ENCODE measurements at regions not wholly inside any gene's neighbourhood (a gene's known extent, or its start where the extent isn't known, plus 50 kb on each side); places are given as distances from the start of the nearest gene placed in this dataset.

DNA sequence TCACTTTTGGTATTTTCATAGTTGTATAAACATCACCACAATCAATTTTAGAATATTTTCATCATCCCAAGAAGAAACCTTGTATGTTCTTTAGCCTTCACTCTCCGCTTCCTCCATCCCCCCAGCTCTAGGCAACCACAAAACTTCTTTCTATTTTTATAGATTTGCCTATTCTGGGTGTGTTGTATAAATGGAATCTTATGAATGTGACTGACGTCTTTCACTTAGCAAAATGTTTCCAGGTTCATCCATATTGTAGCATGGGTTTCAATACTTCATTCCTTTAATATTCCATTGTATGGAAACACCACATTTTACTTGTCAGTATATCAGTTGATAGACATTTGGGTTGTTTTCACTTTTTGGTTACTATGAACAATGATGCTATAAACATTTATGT lies 335.8 kb upstream of the GOLIM4 start:
- H3K4me1 ChIP-seq (ENCODE audit: insufficient read depth, low read length) = no peaks in the 10 kb centered on the region
- POLR2A ChIA-PET = no interaction called here
- FAIRE-seq = no peak
- no peak for ATAC-seq
- TF ChIP-seq ZNF543 (CRISPR knock-in tag; IDR thresholded peaks at IDR 0.05) (no peak), FOXJ3 (CRISPR knock-in tag; IDR thresholded peaks at IDR 0.05; ENCODE audit: borderline replicate concordance) (no peak), HNRNPH1 (optimal IDR thresholded peaks at IDR 0.05; ENCODE audit: low read depth, low read length) (no peak), HDAC2 (CRISPR knock-in tag; IDR thresholded peaks at IDR 0.05) (no peak), CBX2 (IDR thresholded peaks at IDR 0.05; ENCODE audit: low read depth, low read length) (no peak), CBX2 (CRISPR knock-in tag; IDR thresholded peaks at IDR 0.05; ENCODE audit: low read depth) (no peak), PHB2 (IDR thresholded peaks at IDR 0.05; ENCODE audit: partially characterized antibody) (no peak), MAFK (conservative IDR thresholded peaks at IDR 0.05 in 1 of 2, IDR thresholded peaks at IDR 0.05 in 1 of 2; ENCODE audit: low read length in 2 of 2) (no peak), KAT7 (CRISPR knock-in tag; IDR thresholded peaks at IDR 0.05; ENCODE audit: borderline replicate concordance) (no peak), MEIS1 (CRISPR knock-in tag; IDR thresholded peaks at IDR 0.05; ENCODE audit: borderline replicate concordance) (no peak), ZNF367 (CRISPR knock-in tag; IDR thresholded peaks at IDR 0.05; ENCODE audit: borderline replicate concordance) (no peak), RFX1 (IDR thresholded peaks at IDR 0.05) (no peak), ZSCAN22 (CRISPR knock-in tag; IDR thresholded peaks at IDR 0.05) (no peak), ZNF773 (CRISPR knock-in tag; IDR thresholded peaks at IDR 0.05; ENCODE audit: borderline replicate concordance) (no peak)
- TF ChIP-seq, protein P1, sequence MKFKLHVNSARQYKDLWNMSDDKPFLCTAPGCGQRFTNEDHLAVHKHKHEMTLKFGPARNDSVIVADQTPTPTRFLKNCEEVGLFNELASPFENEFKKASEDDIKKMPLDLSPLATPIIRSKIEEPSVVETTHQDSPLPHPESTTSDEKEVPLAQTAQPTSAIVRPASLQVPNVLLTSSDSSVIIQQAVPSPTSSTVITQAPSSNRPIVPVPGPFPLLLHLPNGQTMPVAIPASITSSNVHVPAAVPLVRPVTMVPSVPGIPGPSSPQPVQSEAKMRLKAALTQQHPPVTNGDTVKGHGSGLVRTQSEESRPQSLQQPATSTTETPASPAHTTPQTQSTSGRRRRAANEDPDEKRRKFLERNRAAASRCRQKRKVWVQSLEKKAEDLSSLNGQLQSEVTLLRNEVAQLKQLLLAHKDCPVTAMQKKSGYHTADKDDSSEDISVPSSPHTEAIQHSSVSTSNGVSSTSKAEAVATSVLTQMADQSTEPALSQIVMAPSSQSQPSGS (CRISPR knock-in tag; IDR thresholded peaks at IDR 0.05) = no peak
- TF ChIP-seq, protein P2, sequence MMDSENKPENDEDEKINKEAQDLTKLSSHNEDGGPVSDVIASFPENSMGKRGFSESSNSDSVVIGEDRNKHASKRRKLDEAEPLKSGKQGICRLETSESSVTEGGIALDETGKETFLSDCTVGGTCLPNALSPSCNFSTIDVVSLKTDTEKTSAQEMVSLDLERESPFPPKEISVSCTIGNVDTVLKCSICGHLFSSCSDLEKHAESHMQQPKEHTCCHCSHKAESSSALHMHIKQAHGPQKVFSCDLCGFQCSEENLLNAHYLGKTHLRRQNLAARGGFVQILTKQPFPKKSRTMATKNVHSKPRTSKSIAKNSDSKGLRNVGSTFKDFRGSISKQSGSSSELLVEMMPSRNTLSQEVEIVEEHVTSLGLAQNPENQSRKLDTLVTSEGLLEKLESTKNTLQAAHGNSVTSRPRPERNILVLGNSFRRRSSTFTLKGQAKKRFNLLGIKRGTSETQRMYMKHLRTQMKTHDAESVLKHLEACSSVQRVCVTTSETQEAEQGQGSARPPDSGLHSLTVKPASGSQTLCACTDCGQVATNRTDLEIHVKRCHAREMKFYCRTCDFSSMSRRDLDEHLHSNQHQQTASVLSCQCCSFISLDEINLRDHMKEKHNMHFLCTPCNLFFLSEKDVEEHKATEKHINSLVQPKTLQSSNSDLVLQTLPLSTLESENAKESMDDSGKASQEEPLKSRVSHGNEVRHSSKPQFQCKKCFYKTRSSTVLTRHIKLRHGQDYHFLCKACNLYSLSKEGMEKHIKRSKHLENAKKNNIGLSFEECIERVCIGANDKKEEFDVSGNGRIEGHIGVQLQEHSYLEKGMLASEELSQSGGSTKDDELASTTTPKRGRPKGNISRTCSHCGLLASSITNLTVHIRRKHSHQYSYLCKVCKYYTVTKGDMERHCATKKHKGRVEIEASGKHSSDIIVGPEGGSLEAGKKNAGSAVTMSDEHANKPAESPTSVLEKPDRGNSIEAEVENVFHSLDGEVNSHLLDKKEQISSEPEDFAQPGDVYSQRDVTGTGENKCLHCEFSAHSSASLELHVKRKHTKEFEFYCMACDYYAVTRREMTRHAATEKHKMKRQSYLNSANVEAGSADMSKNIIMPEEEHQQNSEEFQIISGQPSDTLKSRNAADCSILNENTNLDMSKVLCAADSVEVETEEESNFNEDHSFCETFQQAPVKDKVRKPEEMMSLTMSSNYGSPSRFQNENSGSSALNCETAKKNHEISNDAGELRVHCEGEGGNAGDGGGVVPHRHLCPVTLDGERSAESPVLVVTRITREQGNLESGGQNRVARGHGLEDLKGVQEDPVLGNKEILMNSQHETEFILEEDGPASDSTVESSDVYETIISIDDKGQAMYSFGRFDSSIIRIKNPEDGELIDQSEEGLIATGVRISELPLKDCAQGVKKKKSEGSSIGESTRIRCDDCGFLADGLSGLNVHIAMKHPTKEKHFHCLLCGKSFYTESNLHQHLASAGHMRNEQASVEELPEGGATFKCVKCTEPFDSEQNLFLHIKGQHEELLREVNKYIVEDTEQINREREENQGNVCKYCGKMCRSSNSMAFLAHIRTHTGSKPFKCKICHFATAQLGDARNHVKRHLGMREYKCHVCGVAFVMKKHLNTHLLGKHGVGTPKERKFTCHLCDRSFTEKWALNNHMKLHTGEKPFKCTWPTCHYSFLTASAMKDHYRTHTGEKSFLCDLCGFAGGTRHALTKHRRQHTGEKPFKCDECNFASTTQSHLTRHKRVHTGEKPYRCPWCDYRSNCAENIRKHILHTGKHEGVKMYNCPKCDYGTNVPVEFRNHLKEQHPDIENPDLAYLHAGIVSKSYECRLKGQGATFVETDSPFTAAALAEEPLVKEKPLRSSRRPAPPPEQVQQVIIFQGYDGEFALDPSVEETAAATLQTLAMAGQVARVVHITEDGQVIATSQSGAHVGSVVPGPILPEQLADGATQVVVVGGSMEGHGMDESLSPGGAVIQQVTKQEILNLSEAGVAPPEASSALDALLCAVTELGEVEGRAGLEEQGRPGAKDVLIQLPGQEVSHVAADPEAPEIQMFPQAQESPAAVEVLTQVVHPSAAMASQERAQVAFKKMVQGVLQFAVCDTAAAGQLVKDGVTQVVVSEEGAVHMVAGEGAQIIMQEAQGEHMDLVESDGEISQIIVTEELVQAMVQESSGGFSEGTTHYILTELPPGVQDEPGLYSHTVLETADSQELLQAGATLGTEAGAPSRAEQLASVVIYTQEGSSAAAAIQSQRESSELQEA (CRISPR knock-in tag; IDR thresholded peaks at IDR 0.05; ENCODE audit: not compliant biosample characterization) = no peak
- TF ChIP-seq, protein P3, sequence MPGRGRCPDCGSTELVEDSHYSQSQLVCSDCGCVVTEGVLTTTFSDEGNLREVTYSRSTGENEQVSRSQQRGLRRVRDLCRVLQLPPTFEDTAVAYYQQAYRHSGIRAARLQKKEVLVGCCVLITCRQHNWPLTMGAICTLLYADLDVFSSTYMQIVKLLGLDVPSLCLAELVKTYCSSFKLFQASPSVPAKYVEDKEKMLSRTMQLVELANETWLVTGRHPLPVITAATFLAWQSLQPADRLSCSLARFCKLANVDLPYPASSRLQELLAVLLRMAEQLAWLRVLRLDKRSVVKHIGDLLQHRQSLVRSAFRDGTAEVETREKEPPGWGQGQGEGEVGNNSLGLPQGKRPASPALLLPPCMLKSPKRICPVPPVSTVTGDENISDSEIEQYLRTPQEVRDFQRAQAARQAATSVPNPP (CRISPR knock-in tag; IDR thresholded peaks at IDR 0.05) = no peak
- no peak overlapping the region for H3K4me2 ChIP-seq (ENCODE audit: low read depth, low read length)
- no peak overlapping the region for H2AFZ ChIP-seq (ENCODE audit: low read length)
- in situ Hi-C loops (cut with HindIII; ENCODE audit: extremely low pct_ligation_motif_present, low pct_unique_long_range_greater_than_20kb) (no loop called here), intact Hi-C loops (cut with micrococcal nuclease; ENCODE audit: unreplicated experiment) (no loop called here)
- no peaks in the 10 kb centered on the region for H3K9me3 ChIP-seq (ENCODE audit: low read length)
- WGBS (ENCODE audit: low lambda C conversion rate) = 2% methylated on average over 2 of the region's 2 CpGs
- CTCF ChIA-PET (ENCODE audit: low intra/inter-chr PET ratio, low total read pairs) = no interaction called here
- H4K20me1 ChIP-seq (ENCODE audit: insufficient read depth, low read length) = no peaks in the 10 kb centered on the region
- H3K4me3 ChIP-seq (replicated peaks in 1 of 3; ENCODE audit: insufficient read depth in 1 of 3, low read depth in 2 of 3, low read length in 3 of 3) = no peak overlapping the region
- no TSS peak for BruUV-seq (replicated peaks)
- no peak for DNase-seq (ENCODE audit: low spot score)
- no peak overlapping the region for H3K27ac ChIP-seq (ENCODE audit: extremely low read length, insufficient read depth, low read length)
- no peak overlapping the region for H3K9ac ChIP-seq (ENCODE audit: insufficient read depth, low read depth, low read length)
- H3K36me3 ChIP-seq (replicated peaks in 1 of 2; ENCODE audit: control insufficient read depth in 1 of 2, insufficient read depth in 2 of 2, low read length in 2 of 2) = no peaks in the 10 kb centered on the region
- no peaks in the 10 kb centered on the region for H3K27me3 ChIP-seq (ENCODE audit: control insufficient read depth in 1 of 2, insufficient read depth in 2 of 2, low read length in 2 of 2)
- H3K79me2 ChIP-seq (ENCODE audit: insufficient read depth, low read length) = no peaks in the 10 kb centered on the region
